Prostate gland (tissue), 2 donors: ENCODE measurements at regions not wholly inside any gene's neighbourhood (a gene's known extent, or its start where the extent isn't known, plus 50 kb on each side); places are given as distances from the start of the nearest gene placed in this dataset.

Experiments used
- POLR2A ChIP-seq: fragments of 450-650 bp; IDR thresholded peaks from one replicate; pipeline ENCODE4 v1.6.1; 2016; ENCODE audit warnings: antibody characterized with exemption, mild to moderate bottlenecking
- TF ChIP-seq, protein P1 (sequence below), 4 experiments: fragments of 200-600 bp in 2 of 4; fragments of 450-650 bp in 2 of 4; sonication (generic) in 2 of 4; IDR thresholded peaks; 1 replicate in 3 of 4; 2 replicates in 1 of 4; pipeline ENCODE4 v1.5.1; 2016 to 2019; ENCODE audit warnings: antibody characterized with exemption in 4 of 4, mild to moderate bottlenecking in 2 of 4, moderate library complexity in 2 of 4

DNA sequence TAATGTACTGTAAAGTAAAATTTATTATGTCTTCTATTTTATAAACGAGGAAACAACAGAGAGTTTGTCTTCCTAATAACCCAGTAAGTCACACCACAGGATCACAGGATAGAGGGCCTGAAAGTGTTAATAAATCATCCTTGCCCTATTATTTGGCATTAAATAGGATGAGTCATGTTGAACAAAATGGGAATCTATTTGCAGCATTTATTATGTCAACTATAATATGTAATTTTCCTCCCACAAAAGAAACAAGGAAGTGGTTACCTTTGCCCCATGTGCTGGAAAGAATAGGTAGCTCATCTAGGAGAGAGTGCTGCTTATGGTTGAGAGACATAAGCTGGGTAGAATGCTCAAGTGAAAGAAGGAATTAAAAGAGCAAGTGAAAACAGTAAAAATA is 237.6 kb upstream of the NDST3 start:
- TF ChIP-seq, protein P1, sequence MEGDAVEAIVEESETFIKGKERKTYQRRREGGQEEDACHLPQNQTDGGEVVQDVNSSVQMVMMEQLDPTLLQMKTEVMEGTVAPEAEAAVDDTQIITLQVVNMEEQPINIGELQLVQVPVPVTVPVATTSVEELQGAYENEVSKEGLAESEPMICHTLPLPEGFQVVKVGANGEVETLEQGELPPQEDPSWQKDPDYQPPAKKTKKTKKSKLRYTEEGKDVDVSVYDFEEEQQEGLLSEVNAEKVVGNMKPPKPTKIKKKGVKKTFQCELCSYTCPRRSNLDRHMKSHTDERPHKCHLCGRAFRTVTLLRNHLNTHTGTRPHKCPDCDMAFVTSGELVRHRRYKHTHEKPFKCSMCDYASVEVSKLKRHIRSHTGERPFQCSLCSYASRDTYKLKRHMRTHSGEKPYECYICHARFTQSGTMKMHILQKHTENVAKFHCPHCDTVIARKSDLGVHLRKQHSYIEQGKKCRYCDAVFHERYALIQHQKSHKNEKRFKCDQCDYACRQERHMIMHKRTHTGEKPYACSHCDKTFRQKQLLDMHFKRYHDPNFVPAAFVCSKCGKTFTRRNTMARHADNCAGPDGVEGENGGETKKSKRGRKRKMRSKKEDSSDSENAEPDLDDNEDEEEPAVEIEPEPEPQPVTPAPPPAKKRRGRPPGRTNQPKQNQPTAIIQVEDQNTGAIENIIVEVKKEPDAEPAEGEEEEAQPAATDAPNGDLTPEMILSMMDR (IDR thresholded peaks at IDR 0.05), result no peak
- no peak for TF ChIP-seq POLR2A
